NB4 (cell line): ENCODE measurements at regions not wholly inside any gene's neighbourhood (a gene's known extent, or its start where the extent isn't known, plus 50 kb on each side); places are given as distances from the start of the nearest gene placed in this dataset.

ENCODE experiments used
- DNase-seq: peaks from one replicate; pipeline ENCODE4 v3.0.0; 2010; ENCODE audit warnings: low read depth
- H3K4me3 ChIP-seq: one replicate; pipeline ENCODE4 v1.5.1; 2011; ENCODE audit warnings: mild to moderate bottlenecking, low read depth, low read length, moderate library complexity
- MYC ChIP-seq: IDR thresholded peaks from 2 replicates; pipeline ENCODE4 v1.6.1; 2011; ENCODE audit warnings: low read depth, low read length
- POLR2A ChIP-seq: IDR thresholded peaks from 2 replicates; pipeline ENCODE4 v1.6.1; 2011; ENCODE audit warnings: mild to moderate bottlenecking; ENCODE audit not compliant: insufficient read length; ENCODE audit errors: extremely low read depth
- TF ChIP-seq, protein P1 (sequence below): IDR thresholded peaks from 2 replicates; pipeline ENCODE4 v1.6.1; 2011; ENCODE audit warnings: low read depth, low read length
- TF ChIP-seq, protein P2 (sequence below): IDR thresholded peaks from one replicate; pipeline ENCODE4 v1.5.1; 2012; ENCODE audit warnings: low read depth, low read length

DNA sequence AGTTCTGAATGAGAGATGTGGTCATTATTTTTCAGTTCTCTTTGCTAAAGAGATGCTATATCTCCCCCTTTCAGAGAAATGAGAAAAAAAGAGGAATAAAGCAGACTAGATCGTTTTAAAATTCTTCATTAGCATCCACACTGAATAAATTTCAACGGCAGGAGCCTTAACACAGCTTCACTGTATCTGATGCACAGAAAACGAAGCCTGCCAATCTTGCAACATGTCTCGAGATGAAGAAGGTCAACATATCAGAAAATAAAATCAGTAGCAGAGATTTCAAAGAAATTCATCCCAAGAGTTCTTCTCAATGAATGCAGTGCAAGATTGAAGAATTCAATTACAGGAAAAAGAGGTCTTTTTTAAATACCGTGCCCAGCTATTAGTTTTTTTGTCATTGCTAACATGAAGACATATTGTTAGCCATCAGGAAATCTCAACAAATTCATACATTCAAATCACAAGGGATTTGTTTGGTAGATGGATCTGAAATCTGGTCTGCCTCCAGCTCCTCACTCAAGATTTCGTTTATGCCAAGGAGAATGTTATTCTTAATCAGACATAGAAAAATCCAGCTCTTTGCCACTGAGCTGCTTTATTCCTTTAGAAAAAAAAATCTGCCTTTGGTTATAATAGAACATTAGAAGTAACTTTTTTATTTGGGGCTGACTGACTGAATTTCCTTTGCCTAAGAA is 76.4 kb upstream of the DAB1 start:
- no peak for DNase-seq
- TF ChIP-seq, protein P1, sequence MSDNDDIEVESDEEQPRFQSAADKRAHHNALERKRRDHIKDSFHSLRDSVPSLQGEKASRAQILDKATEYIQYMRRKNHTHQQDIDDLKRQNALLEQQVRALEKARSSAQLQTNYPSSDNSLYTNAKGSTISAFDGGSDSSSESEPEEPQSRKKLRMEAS: no peak
- no peak for TF ChIP-seq POLR2A
- TF ChIP-seq, protein P2, sequence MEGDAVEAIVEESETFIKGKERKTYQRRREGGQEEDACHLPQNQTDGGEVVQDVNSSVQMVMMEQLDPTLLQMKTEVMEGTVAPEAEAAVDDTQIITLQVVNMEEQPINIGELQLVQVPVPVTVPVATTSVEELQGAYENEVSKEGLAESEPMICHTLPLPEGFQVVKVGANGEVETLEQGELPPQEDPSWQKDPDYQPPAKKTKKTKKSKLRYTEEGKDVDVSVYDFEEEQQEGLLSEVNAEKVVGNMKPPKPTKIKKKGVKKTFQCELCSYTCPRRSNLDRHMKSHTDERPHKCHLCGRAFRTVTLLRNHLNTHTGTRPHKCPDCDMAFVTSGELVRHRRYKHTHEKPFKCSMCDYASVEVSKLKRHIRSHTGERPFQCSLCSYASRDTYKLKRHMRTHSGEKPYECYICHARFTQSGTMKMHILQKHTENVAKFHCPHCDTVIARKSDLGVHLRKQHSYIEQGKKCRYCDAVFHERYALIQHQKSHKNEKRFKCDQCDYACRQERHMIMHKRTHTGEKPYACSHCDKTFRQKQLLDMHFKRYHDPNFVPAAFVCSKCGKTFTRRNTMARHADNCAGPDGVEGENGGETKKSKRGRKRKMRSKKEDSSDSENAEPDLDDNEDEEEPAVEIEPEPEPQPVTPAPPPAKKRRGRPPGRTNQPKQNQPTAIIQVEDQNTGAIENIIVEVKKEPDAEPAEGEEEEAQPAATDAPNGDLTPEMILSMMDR: no peak
- TF ChIP-seq MYC: no peak
- H3K4me3 ChIP-seq: no peak overlapping the region

DNA sequence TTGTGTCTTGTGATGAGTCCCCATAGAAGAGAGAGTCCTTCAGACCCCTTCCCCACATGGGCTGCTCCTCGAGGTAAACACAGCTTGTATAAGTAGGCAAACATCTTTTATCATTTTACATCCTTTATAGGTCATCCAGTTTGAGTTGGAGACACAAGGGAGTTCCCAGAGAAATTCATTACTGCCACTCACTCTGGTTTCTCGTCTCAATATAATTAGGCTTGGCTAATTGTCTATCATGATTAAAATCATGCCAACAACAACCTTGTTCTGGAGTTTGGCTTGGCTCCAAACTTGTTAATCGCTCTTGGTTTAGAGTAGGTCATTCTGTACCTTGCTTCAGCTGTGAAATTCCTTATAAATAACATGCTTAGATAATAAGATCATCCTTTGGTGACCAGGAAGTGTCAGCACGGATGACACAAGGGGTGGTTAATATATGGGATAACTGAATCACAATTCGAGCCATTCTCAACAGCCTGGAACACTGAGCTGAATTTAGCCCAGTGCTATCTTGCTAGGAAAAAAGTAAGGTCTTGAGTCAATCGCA is 70.7 kb upstream of the DAB1 start:
- no peak overlapping the region for H3K4me3 ChIP-seq
- DNase-seq: no peak
- TF ChIP-seq, protein P2: no peak

DNA sequence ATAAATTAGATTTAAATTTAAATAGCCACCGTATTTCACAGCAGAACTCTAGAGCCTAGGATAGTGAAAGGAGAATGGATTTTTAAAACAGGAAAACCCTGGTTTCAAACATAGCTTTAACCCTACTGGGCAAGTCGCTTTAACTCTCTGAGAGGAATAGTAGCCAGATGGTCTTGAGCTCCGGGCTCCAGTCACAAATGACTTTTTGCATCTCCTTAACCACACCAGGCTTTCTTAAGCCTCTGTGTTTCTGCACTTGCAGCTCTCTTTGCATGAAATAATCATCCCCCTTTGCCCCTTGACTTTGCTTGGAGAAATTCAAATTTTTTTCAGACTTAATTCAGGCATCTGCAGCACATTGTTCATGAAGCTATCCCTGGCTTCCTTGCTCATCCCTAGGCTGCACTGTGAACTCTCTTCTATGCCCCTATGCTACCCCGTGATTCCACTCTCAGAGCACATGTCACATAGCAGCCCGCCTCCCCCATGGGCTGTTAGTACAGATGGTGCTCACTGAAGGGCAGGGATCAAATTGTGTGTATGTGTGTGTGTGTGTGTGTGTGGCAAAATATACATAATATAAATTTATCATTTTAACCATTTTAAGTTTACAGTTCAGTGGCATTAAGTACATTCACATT is 68.8 kb upstream of the DAB1 start:
- H3K4me3 ChIP-seq: no peak overlapping the region
- no peak for DNase-seq
- TF ChIP-seq POLR2A (no peak), MYC (no peak)
- TF ChIP-seq, protein P1: no peak
- TF ChIP-seq, protein P2: no peak

DNA sequence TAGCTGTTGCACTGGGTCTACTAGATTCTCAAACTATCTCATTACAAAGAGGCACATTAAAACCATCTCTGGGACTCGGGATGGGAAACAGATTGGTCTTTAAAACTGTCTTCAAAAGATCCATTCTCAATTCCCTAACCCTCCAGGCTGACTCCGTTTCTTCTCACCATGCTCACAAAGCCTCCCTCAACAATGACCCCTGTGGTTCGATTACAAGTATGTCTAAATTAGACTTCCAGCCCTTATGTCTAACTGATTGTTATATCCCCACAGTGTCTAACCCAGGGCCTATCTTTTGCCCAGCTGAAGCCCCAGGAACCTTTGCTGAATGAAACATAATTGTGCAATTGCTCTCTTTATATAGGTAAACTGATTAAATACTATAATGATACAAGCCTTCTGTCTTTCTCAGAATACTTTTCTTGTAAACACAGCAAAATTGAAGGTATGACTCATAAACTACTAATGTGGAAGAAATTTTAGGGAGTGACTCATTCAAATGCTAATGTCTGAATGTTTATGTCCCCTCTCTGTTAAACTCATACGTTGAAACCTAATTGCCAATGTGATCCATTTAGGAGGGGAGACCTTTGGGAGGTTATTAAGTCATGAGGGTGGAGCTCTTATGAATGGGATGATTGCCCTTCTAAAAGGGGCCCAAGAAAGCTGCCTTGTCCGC is 65.6 kb upstream of the DAB1 start:
- no peak for DNase-seq
- TF ChIP-seq, protein P2: no peak
- TF ChIP-seq MYC: no peak
- no peak for TF ChIP-seq POLR2A
- TF ChIP-seq, protein P1: no peak
- no peak overlapping the region for H3K4me3 ChIP-seq

DNA sequence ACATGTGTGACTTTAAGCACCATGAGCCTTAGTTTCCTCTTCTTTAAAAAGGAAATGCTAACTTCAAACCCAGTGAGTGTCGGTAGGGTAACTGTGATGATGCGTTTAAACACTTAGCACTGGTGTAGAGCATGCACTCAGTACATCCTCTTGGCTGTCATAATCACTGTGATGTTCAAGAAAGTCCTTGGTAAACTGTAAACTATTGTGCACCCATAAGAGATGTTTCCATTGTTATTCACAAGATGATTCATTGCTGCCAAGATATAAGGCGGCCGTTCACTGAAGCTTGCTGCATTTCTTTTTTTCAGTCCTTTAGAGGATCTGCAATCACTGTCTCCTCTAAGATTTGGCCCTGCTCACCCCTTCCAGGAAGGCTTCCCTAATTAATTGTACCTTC is 61.8 kb upstream of the DAB1 start:
- TF ChIP-seq, protein P2: no peak
- TF ChIP-seq MYC (no peak), POLR2A (no peak)
- TF ChIP-seq, protein P1: no peak

More for the DNA sequence above, 61.8 kb upstream of the DAB1 start:
- DNase-seq: no peak
- no peak overlapping the region for H3K4me3 ChIP-seq
